DND-41 (cell line): ENCODE measurements at regions not wholly inside any gene's neighbourhood (a gene's known extent, or its start where the extent isn't known, plus 50 kb on each side); places are given as distances from the start of the nearest gene placed in this dataset.

ENCODE experiments used
- CTCF ChIP-seq: IDR thresholded peaks from 2 replicates; pipeline ENCODE4 v1.5.1; 2012; ENCODE audit warnings: borderline replicate concordance, low read length, moderate library complexity, mild to moderate bottlenecking; ENCODE audit not compliant: poor library complexity, severe bottlenecking; ENCODE audit errors: extremely low read depth
- EZH2 ChIP-seq: IDR thresholded peaks from 3 replicates; pipeline ENCODE4 v1.6.1; 2012; ENCODE audit warnings: borderline replicate concordance, low read depth, mild to moderate bottlenecking, moderate library complexity, low read length, inconsistent platforms; ENCODE audit not compliant: severe bottlenecking

- TF ChIP-seq CTCF (no peak), EZH2 (no peak)
Measured at GRCh38 chr2:147696426-147696825, 148.4 kb upstream of the ACVR2A start.
